ENCODE measurements at regions not wholly inside any gene's neighbourhood (a gene's known extent, or its start where the extent isn't known, plus 50 kb on each side); places are given as distances from the start of the nearest gene placed in this dataset.

GRCh38 chr9:1698991-1699390, 316.2 kb upstream of the SMARCA2 start:
- TF ChIP-seq CTCF (IDR thresholded peaks at IDR 0.05; ENCODE audit: low read length, missing control alignments) = no peak
- no peak for DNase-seq (ENCODE audit: low read depth)
- H3K4me3 ChIP-seq (replicated peaks; ENCODE audit: low read depth, low read length) = no peak overlapping the region

GRCh38 chr9:1701113-1701512, 314.0 kb upstream of the SMARCA2 start:
- DNase-seq (ENCODE audit: low read depth) = no peak
- H3K4me3 ChIP-seq (replicated peaks; ENCODE audit: low read depth, low read length) = no peak overlapping the region
- TF ChIP-seq CTCF (IDR thresholded peaks at IDR 0.05; ENCODE audit: low read length, missing control alignments) = no peak

GRCh38 chr9:1702701-1703100, 312.4 kb upstream of the SMARCA2 start:
- DNase-seq (ENCODE audit: low read depth) = no peak
- TF ChIP-seq CTCF (IDR thresholded peaks at IDR 0.05; ENCODE audit: low read length, missing control alignments) = no peak
- no peak overlapping the region for H3K4me3 ChIP-seq (replicated peaks; ENCODE audit: low read depth, low read length)

GRCh38 chr9:1707291-1707690, 307.9 kb upstream of the SMARCA2 start:
- no peak overlapping the region for H3K4me3 ChIP-seq (replicated peaks; ENCODE audit: low read depth, low read length)
- no peak for DNase-seq (ENCODE audit: low read depth)

GRCh38 chr9:1708219-1708618, 306.9 kb upstream of the SMARCA2 start:
- DNase-seq (ENCODE audit: low read depth) = no peak
- no peak overlapping the region for H3K4me3 ChIP-seq (replicated peaks; ENCODE audit: low read depth, low read length)
- TF ChIP-seq CTCF (IDR thresholded peaks at IDR 0.05; ENCODE audit: low read length, missing control alignments) = no peak

More at GRCh38 chr9:1707291-1707690, 307.9 kb upstream of the SMARCA2 start:
- TF ChIP-seq CTCF (IDR thresholded peaks at IDR 0.05; ENCODE audit: low read length, missing control alignments) = no peak

- TF ChIP-seq CTCF (IDR thresholded peaks at IDR 0.05; ENCODE audit: low read length, missing control alignments) = peak; percentile 5
- DNase-seq (ENCODE audit: low read depth) = no peak
- H3K4me3 ChIP-seq (replicated peaks; ENCODE audit: low read depth, low read length) = no peak overlapping the region
Measured at GRCh38 chr9:1709347-1709746, 305.8 kb upstream of the SMARCA2 start.

- no peak overlapping the region for H3K4me3 ChIP-seq (replicated peaks; ENCODE audit: low read depth, low read length)
- no peak for DNase-seq (ENCODE audit: low read depth)
- TF ChIP-seq CTCF (IDR thresholded peaks at IDR 0.05; ENCODE audit: low read length, missing control alignments) = no peak
Measured at GRCh38 chr9:1712861-1713450, 302.2 kb upstream of the SMARCA2 start.

Measured in fibroblast of pulmonary artery (primary cell).